ENCODE measurements at regions not wholly inside any gene's neighbourhood (a gene's known extent, or its start where the extent isn't known, plus 50 kb on each side); places are given as distances from the start of the nearest gene placed in this dataset.

DNA sequence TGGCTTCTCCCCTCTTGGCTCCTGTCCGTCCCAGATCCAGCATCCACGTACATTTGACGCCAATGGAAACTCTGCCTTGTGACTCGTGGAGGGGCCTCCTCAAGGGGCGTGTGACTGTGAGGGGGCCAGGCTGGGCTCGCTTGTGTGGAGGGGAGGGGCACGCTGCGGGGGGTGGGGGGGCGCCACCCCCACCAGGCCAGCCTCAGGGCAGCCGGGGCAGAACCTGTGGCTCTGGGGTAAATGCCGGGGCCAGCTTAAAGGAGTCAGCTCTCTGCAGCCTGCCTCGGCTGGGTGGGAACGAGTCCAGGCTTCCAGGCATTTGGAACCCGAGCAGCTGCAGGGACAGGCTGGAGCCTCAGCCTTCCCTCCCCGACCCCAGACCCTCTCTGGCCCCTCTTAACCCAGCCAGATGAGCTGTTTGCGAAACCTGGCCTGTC is 94.1 kb downstream of the SIK1 start:
- DNase-seq (ENCODE audit: low read depth): no peak

DNA sequence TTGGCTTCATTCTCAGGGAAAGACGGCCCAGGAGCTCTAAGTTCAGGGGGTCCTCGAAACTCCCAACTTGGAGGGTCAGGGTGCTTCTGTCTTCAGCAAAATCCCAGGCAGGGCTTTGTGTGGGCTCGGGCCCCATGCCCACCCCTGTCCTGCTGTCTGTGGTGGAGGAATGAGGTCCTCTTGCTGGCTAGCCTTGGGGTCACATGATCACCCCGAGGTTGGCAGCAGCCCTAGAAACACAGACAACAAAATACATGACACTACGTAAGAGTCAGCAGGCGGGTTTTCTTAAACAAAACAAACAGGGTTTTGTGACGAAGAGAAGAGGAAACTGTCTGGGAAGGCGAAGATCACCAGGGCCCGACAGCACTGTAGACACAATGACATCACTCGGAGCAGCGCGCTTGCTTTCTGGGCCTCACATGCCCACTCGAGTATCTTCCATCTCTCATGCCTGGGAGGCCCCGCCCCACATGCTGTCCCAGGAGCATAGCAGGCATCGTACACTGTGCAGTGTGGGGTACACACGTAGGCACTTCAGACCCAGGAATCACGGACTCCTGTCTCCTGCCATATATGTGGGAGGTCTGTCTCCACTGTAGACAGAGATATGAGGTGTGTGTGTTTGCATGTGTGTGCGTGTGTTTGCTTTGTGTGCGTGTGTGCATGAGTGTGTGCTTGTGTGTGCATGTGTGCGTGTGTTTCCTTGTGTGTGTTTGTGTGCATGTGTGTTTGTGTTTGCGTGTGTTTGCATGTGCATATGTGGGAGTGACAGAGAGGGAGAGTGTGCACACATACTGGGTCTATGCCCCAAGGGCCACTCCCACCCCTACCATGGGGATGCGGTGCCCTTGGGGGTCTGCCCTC is 94.7 kb downstream of the SIK1 start:
- DNase-seq (ENCODE audit: low read depth): no peak

DNA sequence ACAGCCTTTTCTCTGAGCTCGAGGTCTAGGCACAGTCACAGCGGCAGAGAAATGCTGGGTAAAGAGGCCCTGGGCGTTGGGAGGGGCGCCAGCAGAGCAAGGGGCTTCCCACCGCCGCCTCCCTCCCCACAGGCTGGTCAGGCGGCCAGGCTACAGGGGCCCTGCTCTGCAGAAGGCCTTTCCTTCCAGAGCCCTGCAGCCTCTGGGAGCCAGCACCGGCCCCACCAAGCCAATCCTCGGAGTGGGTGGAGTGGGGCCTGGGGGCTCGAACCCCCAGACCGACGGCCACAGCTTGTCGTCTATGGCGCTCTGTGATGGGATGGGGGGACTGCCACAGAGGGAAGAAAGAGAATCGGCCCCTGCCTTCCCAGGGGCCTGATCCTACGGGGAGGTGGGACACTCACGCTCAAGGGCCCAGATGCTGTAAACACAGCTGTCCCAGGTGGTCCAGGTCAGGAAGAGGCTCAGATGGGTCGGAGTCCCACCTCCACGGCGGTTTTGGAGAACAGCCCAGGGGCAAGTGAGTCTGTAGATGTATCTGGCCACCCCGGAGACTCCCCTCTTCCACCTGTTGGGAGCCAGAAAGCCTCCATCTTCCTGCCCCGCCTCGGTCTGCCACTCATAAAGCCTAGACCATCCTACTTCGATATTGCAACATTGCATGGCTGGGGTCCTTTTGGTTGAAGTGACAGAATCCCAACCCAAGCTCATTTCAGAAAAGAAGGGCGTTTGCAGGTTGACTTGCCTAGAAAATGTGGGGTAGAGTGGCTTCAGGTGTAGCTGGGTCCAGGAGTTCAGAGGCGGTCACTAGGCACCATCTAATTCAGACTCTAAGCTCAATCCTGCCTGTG is 95.6 kb downstream of the SIK1 start:
- no peak for DNase-seq (ENCODE audit: low read depth)

DNA sequence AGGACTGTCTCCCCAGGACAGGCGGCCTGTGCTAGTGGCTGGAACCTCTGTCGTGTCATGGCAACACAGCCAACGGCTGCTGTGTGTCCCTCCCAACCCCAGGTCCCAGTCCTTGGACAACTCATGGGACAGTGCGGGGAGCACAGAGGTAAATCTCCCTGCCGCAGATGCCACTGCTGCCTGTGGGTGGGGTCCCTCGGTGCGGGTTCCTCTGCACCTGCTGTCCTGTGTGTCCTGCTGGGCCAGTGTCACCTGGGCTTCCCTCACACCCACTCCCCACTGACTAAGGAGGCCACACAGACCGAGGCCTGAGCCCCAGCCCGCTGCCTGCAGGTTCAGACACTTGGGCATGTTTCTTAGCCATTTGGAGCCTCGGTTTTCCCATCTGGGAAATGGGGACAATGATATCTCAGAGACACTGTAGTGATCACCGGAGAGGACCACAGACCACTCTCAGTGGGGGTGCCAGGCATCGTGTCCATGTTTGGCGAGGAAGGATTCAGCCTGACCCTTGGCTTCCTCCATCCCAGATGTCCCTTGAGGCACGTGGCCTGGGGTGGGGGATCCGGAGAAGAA is 96.5 kb downstream of the SIK1 start:
- no peak for DNase-seq (ENCODE audit: low read depth)

DNA sequence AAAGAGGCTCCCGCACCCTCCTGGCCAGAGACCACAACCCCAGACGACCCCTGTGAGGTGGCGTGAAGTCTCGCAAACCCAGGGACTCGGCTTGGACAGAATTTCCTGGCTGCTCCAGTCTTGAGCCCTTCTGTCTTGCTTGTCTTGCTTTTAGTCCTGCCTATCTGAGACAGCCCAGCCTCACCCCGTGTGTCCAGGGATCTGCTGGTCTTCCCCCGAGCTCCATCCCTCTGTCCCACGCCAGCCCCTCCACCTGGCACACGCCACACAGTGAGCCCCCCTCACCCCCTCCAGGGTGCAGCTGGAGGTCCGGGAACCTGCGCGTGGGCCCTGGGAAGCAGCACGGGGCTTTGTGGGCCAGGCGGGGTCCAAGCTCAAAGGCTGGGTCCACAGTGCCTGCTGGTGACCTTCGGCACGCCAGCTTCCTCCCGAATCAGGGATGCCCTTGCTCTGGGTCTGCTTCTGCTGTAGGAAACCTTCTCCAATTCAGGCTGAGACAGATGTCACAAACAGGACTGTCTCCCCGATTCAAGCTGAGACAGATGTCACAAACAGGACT is 97.1 kb downstream of the SIK1 start:
- no peak for DNase-seq (ENCODE audit: low read depth)

DNA sequence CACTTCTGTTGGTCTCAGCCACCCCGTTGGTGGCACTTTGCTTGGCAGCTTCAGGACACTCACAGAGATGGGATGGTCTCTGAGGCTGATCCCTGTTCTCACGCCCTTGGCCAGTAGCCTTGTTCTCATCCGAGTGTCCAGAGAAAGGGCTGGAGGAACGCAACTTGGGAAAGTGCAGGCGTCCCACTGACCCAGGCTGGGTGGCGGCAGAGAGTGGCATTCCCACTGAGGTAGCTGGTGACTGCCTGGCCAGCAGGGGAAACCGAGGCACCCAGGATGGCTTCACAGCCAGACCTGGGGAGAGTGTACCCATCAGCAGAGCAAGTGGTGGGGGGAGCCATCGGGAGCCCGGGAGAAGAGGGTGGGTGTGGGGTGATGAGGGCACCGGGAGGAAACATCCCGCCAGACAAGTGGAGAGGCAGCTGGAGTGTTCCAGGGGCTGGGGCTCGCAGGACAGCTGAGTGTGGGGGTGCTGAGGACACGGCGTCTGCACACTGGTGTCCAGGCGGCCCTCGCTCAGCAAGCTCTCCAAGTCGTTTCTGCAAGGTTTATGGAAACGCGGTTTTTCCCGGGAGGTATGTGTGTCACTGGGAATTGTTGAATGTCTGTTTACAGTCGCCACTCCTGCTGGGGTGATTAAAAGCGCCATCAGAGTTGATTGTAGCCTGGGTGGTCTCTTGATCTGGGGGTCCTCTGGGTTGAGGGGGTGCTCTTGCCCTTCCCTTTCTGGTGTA is 97.8 kb downstream of the SIK1 start:
- no peak for DNase-seq (ENCODE audit: low read depth)

DNA sequence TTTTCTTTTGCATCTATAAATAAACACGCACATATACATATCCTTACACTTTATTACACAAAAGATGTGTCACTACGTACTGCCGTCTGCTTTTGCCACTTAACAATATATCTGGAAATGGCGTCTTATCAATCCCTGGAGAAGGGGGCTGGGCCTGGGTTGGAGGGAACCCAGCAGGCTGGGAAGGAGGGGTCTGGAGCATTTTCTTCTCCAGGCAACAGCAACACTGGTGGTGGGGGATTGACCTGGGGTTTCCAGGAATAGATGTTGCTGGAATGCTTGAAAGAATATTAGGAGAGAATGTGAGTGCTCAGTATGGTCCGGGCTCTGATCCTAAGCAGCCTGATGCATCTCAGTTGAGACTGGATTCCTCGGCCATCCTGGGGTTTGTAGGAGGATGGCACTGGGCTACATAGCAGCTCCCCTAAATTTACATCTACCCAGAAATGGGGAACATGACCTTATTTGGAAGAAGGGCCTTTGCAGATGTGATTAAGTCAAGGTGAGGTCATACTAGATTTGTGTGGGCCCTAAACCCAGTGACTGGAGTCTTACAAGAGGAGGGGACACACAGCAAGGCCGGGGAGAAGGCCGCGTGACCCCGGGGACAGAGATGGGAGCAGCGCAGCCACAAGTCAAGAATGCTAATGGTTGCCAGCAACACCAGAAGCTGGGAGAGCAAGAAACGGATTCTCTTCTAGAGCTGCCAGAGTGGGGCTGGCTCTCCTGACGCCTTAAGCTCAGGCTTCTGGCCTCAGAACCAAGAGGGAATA is 98.6 kb downstream of the SIK1 start:
- DNase-seq (ENCODE audit: low read depth): no peak

DNA sequence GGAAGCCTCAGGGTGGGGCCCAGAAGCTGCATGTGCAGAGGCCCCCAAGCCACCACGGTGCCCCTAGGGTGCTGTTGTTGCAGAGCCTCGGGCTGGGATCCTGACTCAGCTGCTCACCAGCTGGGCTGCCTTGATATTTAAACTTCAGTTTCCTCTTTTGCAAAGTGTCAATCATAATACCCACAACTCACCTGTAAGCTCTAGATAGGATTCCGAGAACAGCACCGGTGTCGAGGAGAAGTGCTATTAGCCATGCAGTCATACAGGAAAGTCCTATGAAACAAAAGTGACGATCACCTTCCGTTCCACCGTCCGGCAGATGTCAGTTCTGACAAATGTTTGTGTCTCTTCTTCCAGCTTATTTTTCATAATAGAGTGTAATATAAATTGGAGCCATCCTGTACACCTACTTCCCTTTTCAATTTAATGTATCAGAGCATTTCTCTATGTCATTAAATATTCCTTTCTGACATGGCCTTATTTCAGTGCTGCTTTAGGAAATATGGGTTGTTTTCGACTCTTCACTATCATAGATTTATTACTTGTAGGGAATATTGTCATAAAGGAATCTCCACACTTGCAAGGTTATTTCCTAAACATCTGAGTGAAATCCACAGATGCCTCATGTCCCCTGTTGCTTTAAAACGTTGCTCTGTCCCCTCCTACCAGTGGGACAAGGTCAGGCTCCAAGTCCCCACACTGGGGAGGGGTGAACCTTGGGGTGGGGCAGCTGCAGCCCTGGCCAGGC is 100.8 kb downstream of the SIK1 start:
- DNase-seq (ENCODE audit: low read depth): no peak

DNA sequence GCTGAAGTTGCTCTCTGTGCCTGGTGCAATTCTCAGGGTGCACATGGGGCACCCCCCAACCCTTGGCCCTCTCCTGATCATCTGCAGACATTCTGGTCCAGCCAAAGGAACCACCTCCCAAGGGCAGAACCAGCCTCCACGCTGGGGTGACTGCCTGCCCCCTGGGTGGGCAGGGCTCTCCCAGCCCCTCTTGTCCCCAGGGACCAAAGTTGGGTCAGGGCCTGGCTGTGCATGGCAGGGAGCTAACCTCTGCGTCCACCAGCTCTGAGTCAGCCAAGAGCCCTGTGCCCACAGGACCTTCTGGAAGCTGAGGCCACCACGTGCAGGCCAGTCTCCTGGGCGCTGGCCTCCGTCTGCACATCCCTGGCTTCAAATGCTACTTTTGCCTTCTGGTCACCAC is 101.9 kb downstream of the SIK1 start:
- no peak for DNase-seq (ENCODE audit: low read depth)

DNA sequence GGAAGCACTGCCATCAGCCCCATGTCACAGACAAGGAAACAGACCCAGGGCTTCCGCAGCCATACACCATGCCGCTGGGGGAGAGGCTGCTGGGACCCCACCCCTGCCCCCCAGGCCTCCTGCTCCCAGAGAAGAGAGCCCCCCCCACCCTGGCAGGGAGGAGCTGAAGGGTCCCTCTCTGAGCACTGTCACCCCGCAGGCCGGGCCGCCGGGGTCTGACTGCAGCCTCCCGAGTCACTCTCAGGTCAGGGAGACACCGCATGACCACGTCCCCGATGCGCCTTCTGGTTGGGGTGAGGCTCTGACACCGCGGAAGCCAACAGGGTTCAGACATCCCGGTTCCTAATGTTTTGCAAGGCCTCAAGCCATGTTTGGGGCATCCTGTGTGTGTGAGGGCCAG is 102.3 kb downstream of the SIK1 start:
- no peak for DNase-seq (ENCODE audit: low read depth)

DNA sequence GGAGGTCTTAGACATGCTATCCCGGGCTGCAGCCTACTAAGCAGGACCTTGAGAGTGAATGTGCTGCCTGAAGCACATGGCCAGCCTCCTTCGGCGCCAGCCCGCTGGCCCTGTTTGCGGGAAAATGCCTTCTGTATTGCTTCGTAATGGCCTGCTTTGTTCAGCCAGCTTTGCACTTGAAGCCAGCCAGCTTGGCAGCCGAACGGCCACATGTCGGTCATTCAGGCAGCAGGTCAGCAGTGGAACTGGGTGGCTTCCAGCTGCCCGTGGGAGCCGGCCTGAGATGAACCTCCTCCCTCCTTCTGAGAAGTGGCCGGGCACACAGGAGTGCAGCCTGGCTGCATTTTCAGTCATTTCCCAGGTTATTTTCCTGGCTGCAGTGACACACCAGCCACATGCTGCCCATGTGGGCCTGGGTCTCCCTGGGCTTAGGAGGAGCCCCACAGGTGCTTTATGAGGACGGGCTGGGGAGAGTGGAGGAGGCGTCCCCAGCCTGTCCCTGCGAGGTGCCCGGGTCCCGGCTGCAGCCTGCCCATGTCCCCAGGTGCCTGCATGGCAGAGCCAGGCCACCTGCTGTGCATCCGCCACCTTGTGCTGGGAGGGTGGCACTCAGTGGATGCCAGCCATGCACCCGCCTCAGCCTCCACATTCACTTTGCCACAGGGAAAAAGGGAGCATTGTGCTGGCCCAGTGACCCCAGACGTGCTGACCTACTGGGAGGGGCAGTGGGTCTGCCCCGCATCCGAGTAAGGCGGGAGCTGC is 103.5 kb downstream of the SIK1 start:
- no peak for DNase-seq (ENCODE audit: low read depth)

DNA sequence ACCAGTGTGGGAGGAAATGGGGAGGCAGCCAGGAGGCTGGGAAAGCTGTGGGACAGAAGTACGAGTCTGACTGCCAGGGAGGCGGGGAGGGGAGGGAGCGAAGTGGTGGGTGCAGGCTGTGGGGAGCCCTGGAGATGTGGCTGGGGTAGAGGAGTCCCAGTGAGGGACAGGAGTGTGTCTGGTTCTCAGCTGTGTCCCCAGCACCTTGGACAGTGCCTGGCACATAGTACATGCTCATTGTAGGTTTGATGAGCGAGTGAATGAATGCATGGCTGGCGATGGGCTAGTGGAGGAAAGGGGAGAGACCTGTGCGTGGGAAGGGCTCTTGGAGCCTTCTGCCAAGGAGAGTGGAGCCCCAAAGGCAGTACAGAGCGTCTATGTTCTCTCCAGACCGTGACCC is 104.1 kb downstream of the SIK1 start:
- DNase-seq (ENCODE audit: low read depth): no peak

DNA sequence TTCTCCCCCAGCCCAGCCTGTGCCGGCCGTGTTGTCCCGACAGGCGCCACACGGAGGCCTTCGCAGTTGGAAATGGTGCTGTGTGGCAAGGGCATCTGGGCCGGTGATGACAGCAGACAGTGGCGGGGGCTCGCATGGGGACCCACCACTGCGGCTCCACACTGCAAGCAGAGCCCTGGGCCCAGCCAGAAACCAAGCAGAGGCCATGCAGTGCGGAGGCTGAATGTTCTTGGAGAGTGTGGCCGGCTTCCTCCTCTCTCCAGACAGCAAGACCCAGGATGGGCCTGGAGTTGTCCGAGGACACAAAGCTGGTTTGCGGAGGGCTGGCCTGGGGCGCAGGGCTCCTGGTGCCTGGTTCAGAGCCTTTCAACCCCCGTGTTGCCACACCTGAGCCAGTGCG is 104.6 kb downstream of the SIK1 start:
- no peak for DNase-seq (ENCODE audit: low read depth)

DNA sequence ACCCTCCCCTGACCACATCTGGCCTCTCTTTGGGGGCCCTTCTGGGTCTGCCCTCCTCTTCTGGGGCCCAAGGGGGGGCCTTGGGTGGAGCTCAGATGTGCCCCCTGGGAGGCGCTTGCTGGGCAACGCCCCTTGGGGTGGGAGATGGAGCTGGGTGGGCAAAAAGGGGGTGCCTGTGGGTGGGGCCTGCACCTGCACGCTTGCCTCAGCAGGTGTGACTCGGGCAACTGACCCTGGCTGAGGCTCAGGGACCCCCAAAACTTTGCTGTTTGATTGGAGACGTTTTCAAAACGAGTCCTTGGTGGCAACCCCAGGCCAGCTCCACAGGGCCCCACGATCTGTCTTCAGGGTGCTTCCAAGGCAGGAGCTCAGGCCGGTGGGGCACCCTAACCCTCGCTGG is 105.3 kb downstream of the SIK1 start:
- no peak for DNase-seq (ENCODE audit: low read depth)

DNA sequence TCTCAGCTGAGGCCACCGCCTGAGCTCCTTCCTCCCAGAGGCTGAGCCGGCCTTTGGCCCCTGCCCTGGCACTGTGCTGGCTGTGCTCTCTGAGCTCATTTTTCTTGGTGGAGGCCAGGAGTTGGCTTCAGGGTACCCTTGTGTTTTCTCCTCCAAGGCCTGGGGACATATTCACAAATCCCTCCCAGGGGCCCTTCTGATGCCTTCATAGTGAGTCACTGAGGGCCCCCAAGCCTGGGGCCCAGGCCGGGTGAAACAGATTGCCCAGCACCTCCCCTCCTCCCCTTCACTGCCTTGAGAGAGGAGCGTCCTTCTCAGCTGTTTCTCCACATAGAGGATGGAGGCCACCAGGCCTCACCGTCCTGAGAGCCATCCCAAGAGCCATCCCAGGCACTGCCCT is 105.8 kb downstream of the SIK1 start:
- DNase-seq (ENCODE audit: low read depth): no peak

DNA sequence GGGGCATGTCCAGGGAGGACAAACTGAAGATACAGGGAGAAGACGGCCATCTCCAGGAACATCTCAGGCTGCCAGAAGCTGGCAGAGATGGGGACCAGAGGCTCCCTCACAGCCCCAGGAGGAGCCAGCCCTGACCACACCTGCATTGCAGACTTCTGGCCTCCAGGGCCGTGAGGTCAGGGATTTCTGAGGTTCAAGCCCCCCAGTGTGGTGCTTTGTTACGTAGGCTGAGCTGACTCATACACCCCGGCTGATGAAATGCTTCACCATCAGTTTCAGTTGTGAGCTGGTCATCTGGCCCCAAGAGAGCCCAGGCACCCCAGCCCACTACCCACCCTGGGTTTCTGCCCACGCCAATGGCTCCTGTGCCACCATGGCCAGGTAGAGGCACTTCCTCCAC is 106.4 kb downstream of the SIK1 start:
- no peak for DNase-seq (ENCODE audit: low read depth)

DNA sequence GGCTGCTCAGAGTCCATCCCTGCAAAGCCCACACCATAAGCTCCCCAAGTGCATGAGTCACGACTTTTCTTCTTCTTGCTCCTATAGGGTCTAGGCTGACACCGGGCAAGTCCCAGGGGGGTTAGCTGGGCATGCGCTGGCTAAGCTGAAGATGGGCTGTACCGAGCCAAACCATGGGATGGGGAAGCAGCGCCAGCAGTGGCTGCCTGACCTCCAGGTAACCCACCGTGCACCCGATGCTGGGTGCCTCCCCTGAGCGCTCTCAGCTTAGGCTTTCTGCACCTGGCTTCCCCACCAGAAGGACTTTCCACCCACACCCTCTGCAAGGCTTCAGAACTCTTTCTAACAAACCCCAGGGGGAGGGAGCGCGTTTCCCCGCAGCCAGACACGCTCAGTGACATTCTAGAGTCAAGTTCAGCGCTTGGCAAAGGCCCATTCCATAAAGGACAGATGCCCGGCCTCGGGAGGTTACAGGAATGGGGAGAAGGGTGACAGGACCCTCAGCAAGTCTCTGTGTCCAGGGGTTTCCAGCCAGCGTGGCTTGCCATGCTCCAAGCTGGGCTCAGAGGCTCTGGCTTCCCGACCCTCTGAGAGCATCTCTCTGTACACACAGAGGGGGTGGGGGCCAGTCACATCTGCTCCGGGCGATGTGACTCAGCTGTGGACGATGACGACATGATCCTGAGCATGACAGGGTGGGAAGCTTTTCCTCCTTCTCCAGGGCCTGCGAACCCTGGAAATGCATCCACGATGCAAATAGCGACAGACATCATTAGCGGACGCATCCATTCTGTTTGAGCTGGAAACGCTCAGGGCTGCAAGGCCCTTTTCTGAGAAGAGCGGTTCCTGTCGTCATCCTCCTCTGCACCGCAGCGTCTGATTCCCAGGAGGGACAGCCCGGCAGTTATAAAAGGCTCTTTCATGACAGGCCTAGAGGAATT is 107.8 kb downstream of the SIK1 start:
- DNase-seq (ENCODE audit: low read depth): no peak

DNA sequence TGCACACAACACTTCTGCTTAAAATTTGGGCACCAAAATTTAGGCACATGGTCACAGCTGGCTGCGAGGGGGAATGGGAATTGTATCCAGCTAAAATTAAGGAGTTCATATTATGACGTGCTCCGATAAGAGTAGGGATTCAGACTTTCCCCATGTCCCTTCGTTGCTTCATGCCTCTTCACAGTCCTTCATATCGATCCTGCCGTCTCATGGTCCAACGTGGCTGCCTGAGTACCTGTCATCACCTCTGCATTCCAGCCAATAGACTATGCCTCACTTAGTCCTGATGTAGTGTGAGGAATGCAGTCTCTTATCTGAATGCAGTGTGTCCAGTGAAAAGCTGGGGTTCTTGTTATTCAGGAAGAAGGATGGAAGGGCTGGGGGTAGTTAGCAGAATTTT is 108.6 kb downstream of the SIK1 start:
- DNase-seq (ENCODE audit: low read depth): no peak

DNA sequence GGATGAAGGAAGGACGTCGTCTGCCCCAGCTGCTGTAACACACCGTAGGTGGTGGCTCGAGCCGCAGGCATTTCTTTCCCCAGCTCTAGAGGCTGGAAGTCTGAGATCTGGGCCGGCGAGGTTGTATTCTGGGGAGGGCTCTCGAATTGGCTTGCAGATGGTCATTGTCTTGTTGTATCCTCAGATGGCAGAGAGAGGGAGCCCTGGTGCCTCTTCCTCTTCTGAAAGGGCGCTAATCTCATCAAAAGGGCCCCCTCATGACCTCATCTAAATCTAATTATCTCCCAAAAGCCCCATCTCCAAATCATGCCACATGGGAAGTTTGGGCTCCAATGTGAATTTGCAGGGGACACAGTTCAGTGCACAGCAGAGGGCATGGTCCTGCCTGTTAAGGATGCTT is 109.0 kb downstream of the SIK1 start:
- no peak for DNase-seq (ENCODE audit: low read depth)
